Stimulated activated effector memory CD8-positive, alpha-beta T cell treated with anti-CD3 and anti-CD28 coated beads, Interleukin-12 subunit alpha, Interleukin-12 subunit beta, amount 100 ng/mL, for 72 hours (primary cell): ENCODE measurements at regions not wholly inside any gene's neighbourhood (a gene's known extent, or its start where the extent isn't known, plus 50 kb on each side); places are given as distances from the start of the nearest gene placed in this dataset.

Experiments used
- ATAC-seq: fragments of 150-1000 bp; cut with Tn5 transposase; 2 replicates; pipeline ENCODE4 v1.10.0; 2021
- DNase-seq, 2 donors: peaks; one replicate each; pipeline ENCODE4 v3.0.0; 2021 to 2022; ENCODE audit warnings: low spot score in 2 of 2
- H3K27ac Mint-ChIP-seq: one replicate; pipeline ENCODE4 v1.8.0; 2022; ENCODE audit warnings: mild to moderate bottlenecking, mixed read lengths
- H3K36me3 Mint-ChIP-seq: one replicate; pipeline ENCODE4 v1.8.0; 2022; ENCODE audit warnings: mild to moderate bottlenecking, mixed read lengths
- H3K4me1 Mint-ChIP-seq: one replicate; pipeline ENCODE4 v1.8.0; 2022; ENCODE audit warnings: mixed read lengths
- H3K4me3 Mint-ChIP-seq: one replicate; pipeline ENCODE4 v1.8.0; 2022; ENCODE audit warnings: mild to moderate bottlenecking, mixed read lengths
- H3K9me3 Mint-ChIP-seq: one replicate; pipeline ENCODE4 v1.8.0; 2022; ENCODE audit warnings: mixed read lengths

DNA sequence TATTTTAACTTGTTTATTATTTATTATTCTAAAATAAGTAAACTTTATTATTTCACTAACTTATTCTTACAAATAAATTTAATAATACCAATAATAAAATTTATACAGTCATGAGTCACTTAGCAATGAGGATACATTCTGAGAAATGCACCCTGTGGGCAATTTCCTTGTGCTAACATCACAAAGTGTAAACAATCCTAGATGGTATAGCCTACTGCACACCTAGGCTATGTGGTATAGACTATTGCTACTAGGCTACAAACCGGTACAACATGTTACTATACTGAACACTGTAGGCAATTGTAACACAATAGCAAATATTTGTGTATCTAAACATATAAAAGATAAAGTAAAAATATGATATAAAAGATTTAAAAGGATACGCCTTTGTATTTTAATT lies 479.5 kb downstream of the EPHA5 start:
- ATAC-seq, result no peak
- H3K27ac Mint-ChIP-seq, result no peak overlapping the region
- no peak overlapping the region for H3K4me3 Mint-ChIP-seq
- no peaks in the 10 kb centered on the region for H3K36me3 Mint-ChIP-seq
- no peaks in the 10 kb centered on the region for H3K4me1 Mint-ChIP-seq
- H3K9me3 Mint-ChIP-seq, result peaks cover 7% of the 10 kb centered on the region
- no peak for DNase-seq

DNA sequence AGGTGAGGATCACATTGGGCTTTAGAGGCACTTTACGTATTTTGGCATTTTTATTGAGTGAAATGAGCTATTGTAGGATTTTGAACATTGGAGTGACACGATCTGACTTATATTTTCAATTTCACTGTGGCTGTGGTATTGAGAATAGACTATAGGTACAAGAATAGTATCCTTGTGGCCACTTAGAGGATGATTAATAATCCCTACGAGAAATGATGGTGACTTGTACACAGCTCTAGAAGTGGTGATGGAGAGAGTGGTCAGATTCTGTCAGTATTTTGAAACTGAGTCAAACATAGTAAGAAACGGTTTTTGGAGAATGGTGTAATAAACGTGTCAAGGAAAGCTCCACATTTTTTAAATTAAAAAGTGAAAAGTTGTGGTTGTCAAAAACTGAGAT lies 494.7 kb downstream of the EPHA5 start:
- Mint-ChIP-seq H3K4me1 (no peaks in the 10 kb centered on the region), H3K27ac (no peak overlapping the region), H3K4me3 (no peak overlapping the region), H3K36me3 (no peaks in the 10 kb centered on the region), H3K9me3 (peaks cover 11% of the 10 kb centered on the region)
- DNase-seq, result no peak
- no peak for ATAC-seq

DNA sequence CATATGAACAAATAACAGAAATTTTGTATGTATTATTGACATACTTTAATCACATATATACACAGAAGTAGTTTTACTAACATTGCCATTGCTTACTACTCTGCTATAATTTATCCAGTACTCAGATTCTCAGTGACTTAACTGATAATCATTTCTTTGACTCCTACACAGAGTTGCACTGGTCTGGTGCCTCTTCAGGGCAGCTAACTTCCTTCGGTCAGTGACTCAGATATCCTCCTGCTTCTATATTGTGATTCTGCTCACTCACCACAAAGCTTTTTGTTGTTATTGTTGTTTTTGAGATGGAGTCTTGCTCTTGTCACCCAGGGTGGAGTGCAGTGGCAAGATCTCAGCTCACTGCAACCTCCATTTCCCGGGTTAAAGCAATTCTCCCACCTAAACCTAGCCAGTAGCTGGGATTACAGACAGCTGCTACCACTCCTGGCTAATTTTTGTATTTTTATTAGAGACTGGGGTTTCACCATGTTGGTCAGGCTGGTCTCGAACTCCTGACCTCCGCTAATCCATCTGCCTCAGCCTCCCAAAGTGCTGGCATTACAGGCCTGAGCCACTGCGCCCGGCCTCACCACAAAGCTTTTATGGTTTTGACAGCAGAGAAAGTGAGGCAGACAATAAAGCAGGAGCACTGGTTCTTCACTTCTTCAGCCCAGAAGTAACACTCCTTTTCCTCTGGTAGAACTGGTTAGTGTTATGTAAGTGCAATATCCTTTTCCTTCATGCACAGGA lies 499.3 kb downstream of the EPHA5 start:
- no peaks in the 10 kb centered on the region for H3K36me3 Mint-ChIP-seq
- peaks cover 16% of the 10 kb centered on the region for H3K9me3 Mint-ChIP-seq
- H3K4me1 Mint-ChIP-seq, result no peaks in the 10 kb centered on the region

DNA sequence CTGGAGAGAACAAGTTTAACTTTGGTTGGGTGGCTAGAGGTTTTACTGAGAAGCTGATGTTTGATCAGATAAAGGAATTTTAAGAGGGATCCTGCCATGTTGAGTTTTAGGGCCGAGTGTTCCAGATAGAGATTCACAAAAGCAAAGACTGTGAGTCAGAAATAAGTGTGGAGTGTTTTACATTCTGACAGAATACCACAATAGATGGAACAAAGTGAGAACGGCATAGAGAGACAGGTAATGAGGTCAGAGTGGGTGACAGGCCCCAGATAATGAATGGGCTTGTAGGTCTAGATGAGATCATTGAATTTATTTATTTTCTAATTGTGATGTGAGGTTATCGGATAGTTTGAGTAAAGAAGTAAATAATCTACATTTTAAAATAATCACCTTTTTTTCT lies 502.6 kb downstream of the EPHA5 start:
- Mint-ChIP-seq H3K4me3 (no peak overlapping the region), H3K4me1 (no peaks in the 10 kb centered on the region)

More for the DNA sequence above, 499.3 kb downstream of the EPHA5 start:
- H3K27ac Mint-ChIP-seq, result no peak overlapping the region
- DNase-seq, result no peak
- ATAC-seq, result no peak
- H3K4me3 Mint-ChIP-seq, result no peak overlapping the region

DNA sequence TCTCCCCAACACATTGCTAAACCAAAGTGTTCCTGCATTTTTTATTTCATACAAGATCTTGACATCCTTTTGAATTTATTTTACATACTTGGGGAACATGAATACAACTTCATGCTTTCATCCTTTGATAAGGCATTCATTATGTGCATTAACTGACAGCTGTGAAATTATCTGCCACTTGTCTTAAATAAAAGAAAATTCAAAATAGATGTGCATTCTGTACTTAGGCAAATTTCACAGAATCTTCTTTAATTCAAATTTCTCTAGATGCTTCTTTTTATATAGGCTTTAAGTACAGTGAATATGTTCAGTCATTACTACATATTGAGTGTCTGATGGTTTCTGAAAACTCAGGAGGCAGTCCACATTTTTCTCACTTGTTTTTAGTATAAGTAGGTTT lies 518.1 kb downstream of the EPHA5 start:
- ATAC-seq (no peak), DNase-seq (no peak)
- H3K36me3 Mint-ChIP-seq, result no peaks in the 10 kb centered on the region
- peaks cover 11% of the 10 kb centered on the region for H3K9me3 Mint-ChIP-seq
- H3K4me3 Mint-ChIP-seq, result no peak overlapping the region
- H3K4me1 Mint-ChIP-seq, result no peaks in the 10 kb centered on the region
- no peak overlapping the region for H3K27ac Mint-ChIP-seq

More for the DNA sequence above, 502.6 kb downstream of the EPHA5 start:
- ATAC-seq (no peak), DNase-seq (no peak)
- H3K27ac Mint-ChIP-seq, result no peak overlapping the region
- no peaks in the 10 kb centered on the region for H3K36me3 Mint-ChIP-seq
- H3K9me3 Mint-ChIP-seq, result peaks cover 11% of the 10 kb centered on the region

DNA sequence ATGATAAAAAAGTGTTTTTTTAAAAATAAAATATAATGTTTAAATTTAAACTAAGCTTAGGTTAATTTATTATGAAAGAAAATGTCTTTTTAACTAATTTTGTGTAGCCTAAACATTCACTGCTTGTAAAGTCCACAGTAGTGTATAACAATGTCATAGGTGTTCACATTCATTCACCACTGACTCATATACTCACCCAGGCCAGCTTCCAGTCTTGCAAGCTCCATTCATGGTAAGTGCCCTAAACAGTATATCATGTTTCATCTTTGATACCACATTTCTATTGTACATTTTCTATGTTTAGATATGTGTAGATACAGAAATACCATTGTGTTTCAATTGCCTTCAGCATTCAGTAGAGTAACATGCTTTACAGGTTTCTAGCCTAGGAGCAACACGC lies 530.3 kb downstream of the EPHA5 start:
- no peak for ATAC-seq
- Mint-ChIP-seq H3K4me3 (no peak overlapping the region), H3K9me3 (peaks cover 31% of the 10 kb centered on the region), H3K27ac (no peak overlapping the region), H3K36me3 (no peaks in the 10 kb centered on the region), H3K4me1 (no peaks in the 10 kb centered on the region)
- DNase-seq, result no peak

DNA sequence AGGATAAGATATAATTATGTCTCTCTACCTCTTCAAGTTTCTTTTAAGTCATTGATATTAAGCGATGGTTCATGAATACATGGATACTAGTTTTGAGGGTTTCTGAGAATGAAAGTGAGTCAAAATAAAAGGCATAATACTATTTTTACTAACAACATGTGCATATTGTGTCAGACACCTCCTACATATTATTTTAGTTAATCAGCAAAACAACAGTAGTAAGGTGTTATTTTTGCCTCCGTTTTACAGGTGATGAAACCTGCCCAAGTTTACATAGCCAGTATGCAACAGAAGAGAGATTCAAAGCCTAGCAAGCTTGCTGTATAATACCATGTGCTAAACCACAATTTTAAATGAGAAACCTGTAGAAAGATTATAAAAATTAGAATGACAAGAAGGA lies 544.1 kb downstream of the EPHA5 start:
- no peak for DNase-seq
- Mint-ChIP-seq H3K4me3 (no peak overlapping the region), H3K9me3 (peaks cover 10% of the 10 kb centered on the region), H3K4me1 (no peaks in the 10 kb centered on the region), H3K36me3 (no peaks in the 10 kb centered on the region), H3K27ac (no peak overlapping the region)
- no peak for ATAC-seq

DNA sequence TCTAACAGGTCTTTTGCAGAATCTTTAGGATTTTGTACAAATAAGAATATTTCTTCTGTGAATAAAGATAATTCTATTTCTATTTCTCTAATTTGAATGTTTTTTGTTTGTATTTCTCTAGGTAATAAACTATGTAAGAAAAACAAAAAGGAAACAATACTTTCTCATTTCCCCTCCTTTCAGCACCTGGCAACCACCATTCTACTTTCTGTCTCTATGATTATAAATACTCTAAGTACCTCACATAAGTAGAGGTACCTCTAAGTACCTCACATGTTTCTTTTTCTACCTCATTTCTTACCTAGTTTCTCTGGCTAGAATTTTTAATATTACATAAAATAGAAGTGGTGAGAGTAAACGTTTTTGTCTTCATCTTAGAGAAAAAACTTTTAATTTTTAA lies 550.0 kb downstream of the EPHA5 start:
- DNase-seq, result no peak
- no peaks in the 10 kb centered on the region for H3K4me1 Mint-ChIP-seq
- ATAC-seq, result no peak
- peaks cover 17% of the 10 kb centered on the region for H3K9me3 Mint-ChIP-seq
- no peak overlapping the region for H3K4me3 Mint-ChIP-seq
- H3K36me3 Mint-ChIP-seq, result no peaks in the 10 kb centered on the region
- no peak overlapping the region for H3K27ac Mint-ChIP-seq

DNA sequence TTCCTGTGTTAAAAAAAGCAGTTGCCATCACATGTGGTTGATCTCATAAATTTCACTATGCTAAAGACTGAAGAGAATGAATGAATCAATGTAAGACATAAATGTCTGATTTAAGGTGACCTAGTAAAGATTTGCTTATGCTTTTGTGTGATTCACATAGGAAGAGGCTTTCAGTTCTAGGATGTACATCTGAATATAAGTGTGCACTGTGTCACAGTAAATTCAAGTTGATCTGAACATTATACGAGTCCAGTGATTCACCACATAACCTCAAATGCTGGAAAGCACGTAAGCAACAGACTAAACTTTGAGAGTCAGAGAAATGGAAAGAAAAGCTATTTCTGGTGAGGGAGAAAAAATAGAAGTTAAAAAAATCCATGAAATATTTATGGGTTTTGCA lies 567.9 kb downstream of the EPHA5 start:
- Mint-ChIP-seq H3K27ac (no peak overlapping the region), H3K9me3 (peaks cover 11% of the 10 kb centered on the region), H3K36me3 (no peaks in the 10 kb centered on the region), H3K4me3 (no peak overlapping the region), H3K4me1 (no peaks in the 10 kb centered on the region)
- DNase-seq (no peak), ATAC-seq (no peak)

DNA sequence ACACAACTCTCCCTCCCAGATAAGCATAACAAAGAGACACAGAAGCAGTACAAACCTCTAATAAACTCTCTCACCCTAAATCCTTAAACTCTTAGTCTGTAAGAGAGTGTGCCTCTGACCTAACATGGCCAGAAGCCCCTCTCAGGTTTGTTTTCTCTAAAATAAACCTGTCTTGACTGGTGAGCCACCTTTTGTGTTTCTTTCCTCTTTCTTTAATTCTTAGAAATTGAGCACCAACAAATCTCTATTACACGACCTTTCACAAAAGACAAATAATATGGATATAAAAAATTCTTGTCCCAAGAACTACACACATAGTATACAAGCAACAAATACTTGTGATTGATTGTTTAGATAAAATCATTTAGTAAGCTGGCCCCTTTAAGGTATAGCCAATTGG lies 573.7 kb downstream of the EPHA5 start:
- H3K9me3 Mint-ChIP-seq, result peaks cover 8% of the 10 kb centered on the region
- no peaks in the 10 kb centered on the region for H3K36me3 Mint-ChIP-seq
- H3K4me3 Mint-ChIP-seq, result no peak overlapping the region
- DNase-seq (no peak), ATAC-seq (no peak)
- H3K4me1 Mint-ChIP-seq, result no peaks in the 10 kb centered on the region
- H3K27ac Mint-ChIP-seq, result no peak overlapping the region

DNA sequence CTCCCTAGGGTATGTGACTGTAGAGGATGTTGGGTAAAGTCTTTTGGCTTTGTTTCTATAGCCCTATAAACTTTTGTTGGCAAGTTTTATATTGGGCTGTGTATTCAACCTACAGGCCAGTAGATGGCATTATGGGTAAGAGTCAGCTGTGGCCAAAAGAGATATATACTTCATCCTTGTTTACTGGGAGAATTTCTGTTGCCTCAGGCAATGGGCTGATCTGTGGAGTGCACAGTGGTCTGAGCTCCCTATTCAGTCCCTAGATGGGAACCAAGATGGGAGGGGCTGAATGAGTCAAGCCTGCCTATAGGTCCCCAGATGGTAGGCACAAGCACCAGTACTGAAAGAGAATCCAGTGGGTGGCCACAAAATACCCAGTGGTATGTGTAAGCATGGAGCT lies 580.6 kb downstream of the EPHA5 start:
- ATAC-seq, result no peak
- Mint-ChIP-seq H3K4me3 (no peak overlapping the region), H3K4me1 (no peaks in the 10 kb centered on the region), H3K9me3 (peaks cover 5% of the 10 kb centered on the region), H3K27ac (no peak overlapping the region), H3K36me3 (no peaks in the 10 kb centered on the region)
- DNase-seq, result no peak

DNA sequence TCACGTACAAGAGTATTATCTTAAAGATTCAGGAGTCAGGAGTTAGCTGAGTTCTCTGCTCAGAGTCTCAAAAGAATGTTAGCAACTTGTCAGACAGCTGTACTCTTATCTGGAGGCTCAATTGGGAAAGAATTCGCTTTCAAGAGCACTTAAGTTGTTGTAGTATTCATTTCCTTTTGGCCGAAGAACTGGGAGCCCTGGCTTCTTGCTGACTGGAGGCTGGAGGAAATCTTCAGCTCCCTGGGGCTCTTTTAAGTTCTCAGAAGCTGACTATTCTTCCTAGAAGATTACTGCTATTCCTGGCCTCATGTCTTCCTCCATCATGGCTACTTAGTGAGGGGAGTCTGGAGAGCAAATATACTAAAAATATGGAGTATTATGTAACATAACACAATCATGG lies 587.2 kb downstream of the EPHA5 start:
- ATAC-seq, result no peak
- no peaks in the 10 kb centered on the region for H3K4me1 Mint-ChIP-seq
- no peak for DNase-seq
- no peak overlapping the region for H3K27ac Mint-ChIP-seq
- peaks cover 26% of the 10 kb centered on the region for H3K9me3 Mint-ChIP-seq
- H3K4me3 Mint-ChIP-seq, result no peak overlapping the region
- H3K36me3 Mint-ChIP-seq, result no peaks in the 10 kb centered on the region

DNA sequence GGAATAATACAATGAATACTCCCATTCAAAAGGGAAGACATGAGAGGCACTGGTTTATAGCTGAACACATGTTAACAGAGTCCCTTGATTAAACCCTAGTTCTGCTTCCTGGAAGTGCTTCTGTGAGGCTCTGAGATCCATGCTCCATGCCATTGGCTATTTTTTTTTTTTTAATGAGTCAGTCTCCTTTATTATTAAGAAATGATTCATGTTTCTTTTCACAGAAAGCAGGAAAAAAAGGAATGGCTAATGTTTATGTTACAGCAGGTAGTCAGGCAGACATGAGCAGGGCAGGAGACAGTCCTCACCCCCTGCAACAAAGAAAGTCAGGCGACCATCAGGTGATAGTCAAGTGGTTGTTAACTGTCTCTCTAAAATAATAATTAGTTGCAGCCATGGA lies 598.7 kb downstream of the EPHA5 start:
- Mint-ChIP-seq H3K4me1 (no peaks in the 10 kb centered on the region), H3K27ac (no peak overlapping the region), H3K9me3 (peaks cover 9% of the 10 kb centered on the region), H3K4me3 (no peak overlapping the region), H3K36me3 (no peaks in the 10 kb centered on the region)
- ATAC-seq (no peak), DNase-seq (no peak)

DNA sequence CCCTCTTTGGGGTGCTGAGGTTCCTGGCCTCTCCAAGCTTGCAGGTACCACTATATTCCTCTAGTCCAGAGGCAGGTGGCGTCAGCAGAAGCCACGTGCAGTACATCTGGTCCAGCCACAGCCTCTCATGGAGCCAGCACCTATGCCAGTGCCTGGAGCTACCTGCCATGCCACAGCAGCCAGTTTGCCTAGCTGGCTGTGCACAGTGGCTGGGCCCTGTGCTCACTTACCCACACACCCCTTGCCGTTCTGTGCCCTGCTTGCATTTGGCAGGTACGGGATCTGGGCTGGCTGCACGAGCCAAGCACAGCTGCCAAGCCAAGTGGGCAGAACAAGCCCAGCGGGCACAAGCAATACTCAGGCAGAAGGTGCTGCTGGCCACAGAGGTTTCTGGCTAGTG lies 601.1 kb downstream of the EPHA5 start:
- Mint-ChIP-seq H3K4me3 (no peak overlapping the region), H3K9me3 (peaks cover 6% of the 10 kb centered on the region), H3K4me1 (no peaks in the 10 kb centered on the region), H3K27ac (no peak overlapping the region), H3K36me3 (no peaks in the 10 kb centered on the region)
- peak; percentile 32 for ATAC-seq
- no peak for DNase-seq

DNA sequence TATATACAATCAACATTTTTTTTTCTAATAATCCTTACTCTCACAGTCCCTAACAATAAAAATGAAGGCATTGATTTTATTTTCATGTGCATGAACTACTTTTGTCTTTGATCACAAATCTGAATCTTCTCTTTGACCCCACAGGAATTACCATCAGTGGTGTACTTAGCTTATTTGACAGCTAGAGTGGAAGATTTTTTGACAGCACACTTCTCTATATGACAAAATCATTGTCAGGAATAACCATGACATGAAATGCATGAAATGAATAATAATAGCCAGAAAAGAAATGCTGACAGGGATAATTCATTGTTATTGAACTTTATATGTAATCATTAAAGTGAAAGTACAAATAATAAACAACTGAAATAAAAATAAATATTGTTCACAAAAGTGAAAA lies 604.2 kb downstream of the EPHA5 start:
- no peaks in the 10 kb centered on the region for H3K4me1 Mint-ChIP-seq
- H3K4me3 Mint-ChIP-seq, result no peak overlapping the region
- no peak overlapping the region for H3K27ac Mint-ChIP-seq
- ATAC-seq (no peak), DNase-seq (no peak)
- H3K9me3 Mint-ChIP-seq, result peaks cover 9% of the 10 kb centered on the region
- H3K36me3 Mint-ChIP-seq, result no peaks in the 10 kb centered on the region

DNA sequence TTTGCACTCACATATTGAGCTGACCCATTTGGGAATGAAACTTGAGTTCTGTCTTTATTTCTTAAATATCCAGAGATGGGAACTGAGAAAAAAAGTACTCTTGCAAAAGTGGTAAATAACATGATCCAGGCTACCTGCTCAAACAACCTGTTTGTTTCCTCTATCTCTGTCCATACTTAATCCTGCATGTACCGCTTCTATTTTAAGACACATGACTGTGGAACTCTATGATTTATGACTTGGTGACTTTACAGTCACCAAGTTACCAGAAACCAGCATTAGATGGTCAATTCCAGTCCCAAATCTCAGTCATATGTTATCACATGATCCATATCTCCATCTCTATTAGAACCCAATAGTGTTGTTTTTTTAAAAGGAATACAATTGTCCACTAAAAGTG lies 606.7 kb downstream of the EPHA5 start:
- DNase-seq (no peak), ATAC-seq (no peak)
- no peak overlapping the region for H3K27ac Mint-ChIP-seq
- no peak overlapping the region for H3K4me3 Mint-ChIP-seq
- H3K36me3 Mint-ChIP-seq, result no peaks in the 10 kb centered on the region
- H3K4me1 Mint-ChIP-seq, result no peaks in the 10 kb centered on the region
- H3K9me3 Mint-ChIP-seq, result peaks cover 12% of the 10 kb centered on the region

DNA sequence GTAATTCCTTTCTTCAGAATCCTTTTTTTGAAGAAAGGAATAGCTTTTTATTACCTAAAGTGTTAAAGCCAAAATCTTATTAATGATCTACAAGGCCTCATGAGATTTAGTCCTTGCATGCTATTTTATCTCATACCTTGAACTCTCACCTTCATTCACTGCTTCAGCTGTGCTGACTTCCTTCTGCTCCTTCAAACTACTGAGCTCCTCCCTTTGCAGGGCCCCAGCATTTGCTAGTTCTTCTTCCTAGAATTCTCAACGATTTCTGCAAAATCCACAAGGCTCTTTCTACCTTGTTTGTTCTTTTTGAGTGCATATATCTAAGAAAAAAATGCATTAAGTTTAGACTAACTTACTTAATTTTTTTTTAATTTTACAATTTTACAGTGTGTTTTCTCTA lies 619.5 kb downstream of the EPHA5 start:
- H3K27ac Mint-ChIP-seq, result no peak overlapping the region
- no peaks in the 10 kb centered on the region for H3K36me3 Mint-ChIP-seq
- peaks cover 21% of the 10 kb centered on the region for H3K9me3 Mint-ChIP-seq
- DNase-seq, result no peak
- H3K4me3 Mint-ChIP-seq, result no peak overlapping the region
- H3K4me1 Mint-ChIP-seq, result no peaks in the 10 kb centered on the region
- no peak for ATAC-seq
